Endothelial cell of umbilical vein (primary cell): ENCODE measurements at regions not wholly inside any gene's neighbourhood (a gene's known extent, or its start where the extent isn't known, plus 50 kb on each side); places are given as distances from the start of the nearest gene placed in this dataset.
"Not testable (repeated sequence)": the region's sequence is repeated elsewhere in the genome, so short reads cannot be mapped to it uniquely, and the experiment has no call there.

Experiments used
- CTCF ChIP-seq, 2 donors: IDR thresholded peaks; 1 replicate in 1 of 2; 2 replicates in 1 of 2; pipeline ENCODE4 v1.5.1; 2011; ENCODE audit warnings: low read length in 2 of 2, mild to moderate bottlenecking in 2 of 2, moderate library complexity in 2 of 2, control low read depth in 1 of 2, inconsistent platforms in 1 of 2, low read depth in 1 of 2; ENCODE audit not compliant: insufficient read depth in 1 of 2; ENCODE audit errors: extremely low read depth in 1 of 2
- POLR2A ChIP-seq: IDR thresholded peaks from 2 replicates; pipeline ENCODE4 v1.6.1; 2012; ENCODE audit warnings: low read depth, mild to moderate bottlenecking, control low read depth, low read length
- POLR2AphosphoS5 ChIP-seq: IDR thresholded peaks from 2 replicates; pipeline ENCODE4 v1.6.1; 2012; ENCODE audit warnings: low read depth, mild to moderate bottlenecking, control low read depth, low read length, moderate library complexity; ENCODE audit not compliant: insufficient read depth

- TF ChIP-seq CTCF (IDR thresholded peaks at IDR 0.05; ENCODE audit: extremely low read depth in 1 of 2, insufficient read depth in 1 of 2, low read depth in 1 of 2, low read length in 2 of 2); POLR2A; POLR2AphosphoS5: not testable (repeated sequence)
These were observed 76.1 kb upstream of the CRIM1 start for GRCh38 chr2:36279506-36279905.
